Fibroblast of lung (primary cell): ENCODE measurements at regions not wholly inside any gene's neighbourhood (a gene's known extent, or its start where the extent isn't known, plus 50 kb on each side); places are given as distances from the start of the nearest gene placed in this dataset.

Experiments used
- DNase-seq, 2 donors: peaks; one replicate each; pipeline versions ENCODE4 v3.0.0 to v3.0.0-alpha.2; 2010; ENCODE audit warnings: low read depth in 2 of 2
- H2AFZ ChIP-seq: 2 replicates; pipeline ENCODE4 v1.5.1; 2012; ENCODE audit warnings: low read length, control low read depth, inconsistent platforms
- H3K27ac ChIP-seq: 2 replicates; pipeline ENCODE4 v1.5.1; 2011; ENCODE audit warnings: low read length, control low read depth; ENCODE audit not compliant: insufficient read depth
- H3K27me3 ChIP-seq: 2 replicates; pipeline ENCODE4 v1.5.1; 2011; ENCODE audit warnings: mild to moderate bottlenecking, low read length; ENCODE audit not compliant: control insufficient read depth, insufficient read depth
- H3K36me3 ChIP-seq: 2 replicates; pipeline ENCODE4 v1.5.1; 2011; ENCODE audit warnings: low read length; ENCODE audit not compliant: control insufficient read depth, insufficient read depth
- H3K4me1 ChIP-seq: 2 replicates; pipeline ENCODE4 v1.5.1; 2011; ENCODE audit warnings: low read length; ENCODE audit not compliant: control insufficient read depth, insufficient read depth; ENCODE audit errors: extremely low read depth
- H3K4me2 ChIP-seq: 2 replicates; pipeline ENCODE4 v1.5.1; 2011; ENCODE audit warnings: low read length, control low read depth; ENCODE audit not compliant: insufficient read depth; ENCODE audit errors: extremely low read depth
- H3K4me3 ChIP-seq, 4 experiments: fragments of 200-600 bp in 1 of 4; sonication (generic) in 1 of 4; replicated peaks in 1 of 4; 2 replicates each; pipeline ENCODE4 v1.5.1; 2011 to 2016; ENCODE audit warnings: low read length in 4 of 4, low read depth in 3 of 4, mild to moderate bottlenecking in 3 of 4, control low read depth in 2 of 4, inconsistent platforms in 1 of 4, mixed read lengths in 1 of 4; ENCODE audit not compliant: insufficient read depth in 1 of 4; ENCODE audit errors: control extremely low read depth in 1 of 4
- H3K79me2 ChIP-seq: 2 replicates; pipeline ENCODE4 v1.5.1; 2012; ENCODE audit warnings: mild to moderate bottlenecking, low read length, inconsistent platforms; ENCODE audit not compliant: control insufficient read depth, insufficient read depth
- H3K9ac ChIP-seq: 2 replicates; pipeline ENCODE4 v1.5.1; 2011; ENCODE audit warnings: mild to moderate bottlenecking, low read length, control low read depth; ENCODE audit not compliant: insufficient read depth
- H3K9me3 ChIP-seq: 2 replicates; pipeline ENCODE4 v1.5.1; 2012; ENCODE audit warnings: low read depth, low read length; ENCODE audit not compliant: control insufficient read depth, insufficient read depth
- H4K20me1 ChIP-seq: 2 replicates; pipeline ENCODE4 v1.5.1; 2011; ENCODE audit warnings: low read length; ENCODE audit not compliant: control insufficient read depth, insufficient read depth; ENCODE audit errors: extremely low read depth
- EZH2 ChIP-seq: IDR thresholded peaks from 2 replicates; pipeline ENCODE4 v1.5.1; 2012; ENCODE audit warnings: low read length, control low read depth, mild to moderate bottlenecking; ENCODE audit errors: missing control alignments
- TF ChIP-seq, protein P1 (sequence below), 2 donors: IDR thresholded peaks in 1 of 2; conservative IDR thresholded peaks in 1 of 2; 1 replicate in 1 of 2; 2 replicates in 1 of 2; pipeline ENCODE4 v1.5.1; 2011 to 2012; ENCODE audit warnings: low read length in 2 of 2, control low read depth in 1 of 2, inconsistent platforms in 1 of 2, low read depth in 1 of 2, mild to moderate bottlenecking in 1 of 2

DNA sequence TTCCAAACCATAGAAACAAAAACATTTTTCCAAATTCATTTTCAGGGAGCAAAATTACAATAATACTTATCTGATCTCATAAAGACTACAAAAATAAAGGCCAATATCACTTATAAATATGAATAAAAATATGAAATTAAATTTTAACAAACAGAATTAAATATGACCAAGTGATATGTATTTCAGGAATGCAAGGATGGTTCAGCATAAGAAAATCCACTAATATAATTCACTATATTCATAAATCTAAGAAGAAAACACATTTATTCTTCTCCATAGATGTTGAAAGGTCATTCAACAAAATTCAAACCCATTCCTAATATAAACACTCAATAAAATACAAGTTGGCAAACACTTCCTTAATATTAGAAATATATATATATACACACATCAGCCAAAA lies 115.2 kb upstream of the TMEM168 start:
- H2AFZ ChIP-seq, result no peak overlapping the region
- no peaks in the 10 kb centered on the region for H3K9me3 ChIP-seq
- H3K4me3 ChIP-seq, result no peak overlapping the region
- TF ChIP-seq, protein P1, sequence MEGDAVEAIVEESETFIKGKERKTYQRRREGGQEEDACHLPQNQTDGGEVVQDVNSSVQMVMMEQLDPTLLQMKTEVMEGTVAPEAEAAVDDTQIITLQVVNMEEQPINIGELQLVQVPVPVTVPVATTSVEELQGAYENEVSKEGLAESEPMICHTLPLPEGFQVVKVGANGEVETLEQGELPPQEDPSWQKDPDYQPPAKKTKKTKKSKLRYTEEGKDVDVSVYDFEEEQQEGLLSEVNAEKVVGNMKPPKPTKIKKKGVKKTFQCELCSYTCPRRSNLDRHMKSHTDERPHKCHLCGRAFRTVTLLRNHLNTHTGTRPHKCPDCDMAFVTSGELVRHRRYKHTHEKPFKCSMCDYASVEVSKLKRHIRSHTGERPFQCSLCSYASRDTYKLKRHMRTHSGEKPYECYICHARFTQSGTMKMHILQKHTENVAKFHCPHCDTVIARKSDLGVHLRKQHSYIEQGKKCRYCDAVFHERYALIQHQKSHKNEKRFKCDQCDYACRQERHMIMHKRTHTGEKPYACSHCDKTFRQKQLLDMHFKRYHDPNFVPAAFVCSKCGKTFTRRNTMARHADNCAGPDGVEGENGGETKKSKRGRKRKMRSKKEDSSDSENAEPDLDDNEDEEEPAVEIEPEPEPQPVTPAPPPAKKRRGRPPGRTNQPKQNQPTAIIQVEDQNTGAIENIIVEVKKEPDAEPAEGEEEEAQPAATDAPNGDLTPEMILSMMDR (conservative IDR thresholded peaks at IDR 0.05 in 1 of 2, IDR thresholded peaks at IDR 0.05 in 1 of 2; ENCODE audit: low read depth in 1 of 2, low read length in 2 of 2), result no peak
- TF ChIP-seq EZH2, result no peak
- no peaks in the 10 kb centered on the region for H4K20me1 ChIP-seq
- no peaks in the 10 kb centered on the region for H3K27me3 ChIP-seq
- H3K4me1 ChIP-seq, result no peaks in the 10 kb centered on the region
- no peak for DNase-seq
- H3K79me2 ChIP-seq, result no peaks in the 10 kb centered on the region
- no peak overlapping the region for H3K4me2 ChIP-seq
- no peaks in the 10 kb centered on the region for H3K36me3 ChIP-seq
- no peak overlapping the region for H3K9ac ChIP-seq
- H3K27ac ChIP-seq, result no peak overlapping the region

DNA sequence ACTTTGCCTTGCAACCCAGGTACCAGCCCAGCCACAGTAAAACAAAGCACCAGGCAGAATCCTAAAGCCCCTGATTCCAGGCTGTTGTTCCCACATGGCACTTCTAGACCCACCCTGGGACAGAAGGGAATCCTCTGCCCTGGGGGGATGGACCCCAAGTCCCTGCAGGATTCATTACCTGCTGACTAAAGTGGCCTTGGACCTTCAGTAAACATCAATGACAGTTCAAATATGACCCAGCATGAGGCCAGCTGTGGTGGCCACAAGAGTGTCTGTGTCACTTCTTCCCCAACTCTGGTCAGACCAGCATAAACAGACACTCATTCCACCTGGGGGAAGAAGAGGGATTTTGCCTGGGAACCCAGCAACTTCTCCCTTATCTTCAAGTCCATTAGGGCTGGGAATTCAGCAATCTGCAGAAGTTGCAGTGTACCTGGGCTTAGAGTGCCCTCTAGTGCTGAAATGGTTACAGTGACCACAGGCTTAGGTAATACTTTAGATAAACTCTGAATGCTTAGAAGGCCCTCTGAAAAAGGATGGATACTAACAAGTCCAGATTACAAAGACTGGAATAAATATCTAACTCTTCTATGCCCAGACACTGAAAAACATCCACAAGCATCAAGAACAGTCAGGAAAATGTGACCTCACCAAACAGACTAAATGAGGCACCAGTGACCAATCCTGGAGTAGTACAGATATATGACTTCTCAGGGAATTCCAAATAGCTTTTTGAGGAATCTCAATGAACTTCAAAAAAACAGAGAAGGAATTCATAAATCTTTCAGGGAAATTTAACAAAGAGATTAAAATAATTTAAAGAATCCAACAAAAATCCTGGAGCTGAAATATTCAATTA lies 108.5 kb upstream of the TMEM168 start:
- TF ChIP-seq, protein P1 (conservative IDR thresholded peaks at IDR 0.05 in 1 of 2, IDR thresholded peaks at IDR 0.05 in 1 of 2; ENCODE audit: low read depth in 1 of 2, low read length in 2 of 2), result peak; percentile 85 to 88
- no peak for TF ChIP-seq EZH2
- Histone ChIP-seq H3K27ac (no peak overlapping the region), H3K9me3 (no peaks in the 10 kb centered on the region), H3K36me3 (no peaks in the 10 kb centered on the region), H3K4me2 (no peak overlapping the region), H4K20me1 (no peaks in the 10 kb centered on the region), H2AFZ (no peak overlapping the region), H3K79me2 (no peaks in the 10 kb centered on the region), H3K4me1 (no peaks in the 10 kb centered on the region), H3K27me3 (no peaks in the 10 kb centered on the region), H3K9ac (no peak overlapping the region), H3K4me3 (no peak overlapping the region)
- DNase-seq, result peak; percentile 64 to 82

DNA sequence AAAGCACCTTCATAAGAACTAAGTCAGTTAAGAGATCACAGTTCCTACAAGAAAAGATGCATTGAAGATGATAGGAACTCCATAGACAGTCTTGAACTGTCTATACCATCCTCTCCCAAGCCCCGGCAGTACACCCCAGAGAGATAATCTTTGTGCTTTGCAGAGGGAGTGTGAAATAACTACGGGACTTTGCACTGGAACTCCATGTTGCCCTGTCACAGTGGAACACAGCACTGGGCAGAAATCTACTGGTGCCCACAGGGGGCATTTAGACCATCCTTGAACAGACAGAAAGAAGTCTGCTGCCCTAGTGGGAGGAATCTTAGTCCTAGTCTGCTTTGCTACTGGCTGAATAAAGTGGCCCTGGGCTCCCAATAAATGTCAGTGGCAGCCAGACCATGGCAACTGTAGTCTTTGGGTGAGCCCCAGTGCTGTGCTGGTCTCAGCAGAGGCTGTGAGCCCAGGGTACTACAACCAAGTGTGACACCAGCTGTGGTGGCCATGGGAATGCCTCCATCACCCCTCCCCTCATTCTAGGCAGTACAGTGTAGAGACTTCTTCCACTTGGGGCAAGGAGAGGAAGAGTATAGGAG lies 107.7 kb upstream of the TMEM168 start:
- no peaks in the 10 kb centered on the region for H4K20me1 ChIP-seq
- H3K9me3 ChIP-seq, result no peaks in the 10 kb centered on the region
- no peak overlapping the region for H3K9ac ChIP-seq
- no peak for DNase-seq
- no peak overlapping the region for H3K4me2 ChIP-seq
- no peaks in the 10 kb centered on the region for H3K27me3 ChIP-seq
- no peak overlapping the region for H3K4me3 ChIP-seq
- H3K27ac ChIP-seq, result no peak overlapping the region
- H3K4me1 ChIP-seq, result no peaks in the 10 kb centered on the region
- H3K36me3 ChIP-seq, result no peaks in the 10 kb centered on the region
- TF ChIP-seq, protein P1 (conservative IDR thresholded peaks at IDR 0.05 in 1 of 2, IDR thresholded peaks at IDR 0.05 in 1 of 2; ENCODE audit: low read depth in 1 of 2, low read length in 2 of 2), result no peak
- no peak for TF ChIP-seq EZH2
- H3K79me2 ChIP-seq, result no peaks in the 10 kb centered on the region
- no peak overlapping the region for H2AFZ ChIP-seq
